RWPE1 (cell line): ENCODE measurements at regions not wholly inside any gene's neighbourhood (a gene's known extent, or its start where the extent isn't known, plus 50 kb on each side); places are given as distances from the start of the nearest gene placed in this dataset.
A peak's percentile ranks its signal among the peaks of the same experiment; 100 is the strongest.

Experiments
- CTCF ChIA-PET: fragments of 350-600 bp; sonication (Branson Sonifier 250); formaldehyde crosslinking; extraction: SDS; loops from one replicate; lab custom pipeline; 2021; lab: Yijun Ruan, JAX
- POLR2A ChIA-PET: fragments of 400-600 bp; formaldehyde crosslinking; extraction: SDS; loops from one replicate; lab custom pipeline; 2020; ENCODE audit warnings: antibody characterized with exemption; ENCODE audit not compliant: low non-redundant PET; lab: Yijun Ruan, JAX
- DNase-seq: peaks from one replicate; pipeline ENCODE4 v3.0.0; 2012; ENCODE audit warnings: low spot score
- H3K27ac ChIP-seq: fragments of 450-650 bp; 2 replicates; pipeline ENCODE4 v1.5.1; 2017
- TF ChIP-seq, protein P1 (sequence below): fragments of 450-650 bp; conservative IDR thresholded peaks from 2 replicates; pipeline ENCODE4 v1.5.1; 2017; ENCODE audit warnings: low read depth, mild to moderate bottlenecking

DNA sequence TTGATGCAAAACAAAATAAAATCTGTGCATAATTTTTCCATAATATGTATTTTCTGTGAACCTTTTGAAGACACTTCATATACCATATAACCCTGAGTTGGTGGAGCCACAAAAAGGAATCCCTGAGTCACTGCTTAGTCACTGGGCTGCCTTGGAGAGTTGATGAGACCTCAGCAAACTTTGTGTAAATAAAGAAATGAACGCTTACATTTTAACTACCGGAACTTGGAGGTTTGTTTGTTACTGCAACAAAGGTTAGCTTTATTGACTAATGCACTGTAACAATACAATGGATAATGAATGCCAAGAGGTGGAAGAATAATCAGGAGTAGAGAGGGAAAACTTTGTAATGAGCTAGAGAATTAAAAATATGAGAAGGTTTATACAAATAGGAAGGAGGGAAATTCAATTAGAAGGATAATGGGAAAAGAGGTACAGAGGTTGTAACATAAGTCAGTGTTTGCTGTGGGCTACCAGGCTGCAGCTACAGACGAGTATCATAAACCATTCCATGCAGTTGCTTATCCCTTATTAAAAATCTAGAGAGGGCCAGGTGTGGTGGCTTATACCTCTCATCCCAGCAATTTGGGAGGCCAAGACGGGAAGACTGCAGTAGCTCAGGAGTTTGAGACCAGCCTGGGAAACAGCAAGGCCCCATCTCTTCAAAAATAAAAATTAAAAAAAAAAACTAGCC lies 1042.1 kb downstream of the TYW1 start:
- ChIA-PET POLR2A (no interaction called here), CTCF (interaction anchor here (0.6 kb wide), 1 partner anchor 1112 kb away, joined by 5 read pairs; no protein-coding TSS in a partner anchor)
- TF ChIP-seq, protein P1, sequence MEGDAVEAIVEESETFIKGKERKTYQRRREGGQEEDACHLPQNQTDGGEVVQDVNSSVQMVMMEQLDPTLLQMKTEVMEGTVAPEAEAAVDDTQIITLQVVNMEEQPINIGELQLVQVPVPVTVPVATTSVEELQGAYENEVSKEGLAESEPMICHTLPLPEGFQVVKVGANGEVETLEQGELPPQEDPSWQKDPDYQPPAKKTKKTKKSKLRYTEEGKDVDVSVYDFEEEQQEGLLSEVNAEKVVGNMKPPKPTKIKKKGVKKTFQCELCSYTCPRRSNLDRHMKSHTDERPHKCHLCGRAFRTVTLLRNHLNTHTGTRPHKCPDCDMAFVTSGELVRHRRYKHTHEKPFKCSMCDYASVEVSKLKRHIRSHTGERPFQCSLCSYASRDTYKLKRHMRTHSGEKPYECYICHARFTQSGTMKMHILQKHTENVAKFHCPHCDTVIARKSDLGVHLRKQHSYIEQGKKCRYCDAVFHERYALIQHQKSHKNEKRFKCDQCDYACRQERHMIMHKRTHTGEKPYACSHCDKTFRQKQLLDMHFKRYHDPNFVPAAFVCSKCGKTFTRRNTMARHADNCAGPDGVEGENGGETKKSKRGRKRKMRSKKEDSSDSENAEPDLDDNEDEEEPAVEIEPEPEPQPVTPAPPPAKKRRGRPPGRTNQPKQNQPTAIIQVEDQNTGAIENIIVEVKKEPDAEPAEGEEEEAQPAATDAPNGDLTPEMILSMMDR: no peak
- H3K27ac ChIP-seq: no peak overlapping the region
- peak; percentile 18 for DNase-seq

DNA sequence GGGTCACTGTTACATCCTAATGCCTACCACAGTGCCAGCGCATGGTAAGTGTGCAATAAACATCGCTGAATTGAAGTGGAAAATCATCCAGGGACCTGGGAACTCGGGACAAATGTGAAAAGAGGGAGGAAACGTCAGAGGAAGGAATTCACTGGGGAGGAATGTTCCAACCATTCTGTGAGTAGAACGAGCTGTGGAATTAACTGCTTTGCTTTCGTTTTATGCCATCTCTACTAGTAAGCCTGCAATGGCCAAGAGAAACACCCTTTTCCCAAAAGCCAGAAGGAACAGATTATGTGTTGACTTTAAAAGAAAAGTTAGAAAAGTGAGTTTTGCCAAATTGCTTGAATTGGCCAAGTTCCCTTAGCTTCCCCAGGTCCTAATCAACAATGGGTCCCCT lies 1044.9 kb downstream of the TYW1 start:
- no peak overlapping the region for H3K27ac ChIP-seq
- TF ChIP-seq, protein P1: no peak
- POLR2A ChIA-PET: no interaction called here
- DNase-seq: no peak
- CTCF ChIA-PET: no interaction called here

DNA sequence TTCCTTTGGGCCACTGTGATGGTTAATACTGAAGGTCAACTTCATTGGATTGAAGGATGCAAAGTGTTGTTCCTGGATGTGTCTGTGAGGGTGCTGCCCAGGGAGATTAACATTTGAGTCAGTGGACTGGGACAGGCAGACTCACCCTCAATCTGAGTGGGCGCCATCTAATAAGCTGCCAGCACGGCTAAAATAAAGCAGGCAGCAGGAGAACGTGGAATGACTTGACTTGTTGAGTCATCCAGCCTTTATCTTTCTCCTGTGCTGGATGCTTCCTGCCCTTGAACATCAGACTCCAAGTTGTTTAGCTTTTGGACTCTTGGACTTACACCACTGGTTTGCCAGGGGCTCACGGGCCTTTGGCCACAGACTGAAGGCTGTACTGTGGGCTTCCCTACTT lies 1046.9 kb downstream of the TYW1 start:
- CTCF ChIA-PET: no interaction called here
- POLR2A ChIA-PET: no interaction called here
- no peak overlapping the region for H3K27ac ChIP-seq
- DNase-seq: no peak
- TF ChIP-seq, protein P1: no peak

DNA sequence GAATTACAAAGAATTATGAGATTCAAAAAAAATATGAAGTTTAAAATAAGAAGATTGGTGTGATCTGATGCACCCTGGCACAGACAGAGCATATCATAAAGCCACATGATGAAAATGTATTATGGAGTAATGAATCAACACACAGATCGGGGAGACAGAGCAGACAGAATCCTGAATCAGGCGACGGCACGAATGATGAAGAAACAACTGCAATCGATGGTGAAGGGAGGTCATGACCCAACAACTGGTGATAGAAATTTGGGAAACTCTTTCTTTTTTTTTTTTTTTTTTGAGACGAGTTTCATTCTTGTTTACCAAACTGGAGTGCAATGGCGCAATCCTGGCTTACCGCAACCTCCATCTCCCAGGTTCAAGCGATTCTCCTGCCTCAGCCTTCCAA lies 1054.0 kb downstream of the TYW1 start:
- no peak for DNase-seq
- TF ChIP-seq, protein P1: no peak
- no peak overlapping the region for H3K27ac ChIP-seq
- CTCF ChIA-PET: no interaction called here
- POLR2A ChIA-PET: no interaction called here

DNA sequence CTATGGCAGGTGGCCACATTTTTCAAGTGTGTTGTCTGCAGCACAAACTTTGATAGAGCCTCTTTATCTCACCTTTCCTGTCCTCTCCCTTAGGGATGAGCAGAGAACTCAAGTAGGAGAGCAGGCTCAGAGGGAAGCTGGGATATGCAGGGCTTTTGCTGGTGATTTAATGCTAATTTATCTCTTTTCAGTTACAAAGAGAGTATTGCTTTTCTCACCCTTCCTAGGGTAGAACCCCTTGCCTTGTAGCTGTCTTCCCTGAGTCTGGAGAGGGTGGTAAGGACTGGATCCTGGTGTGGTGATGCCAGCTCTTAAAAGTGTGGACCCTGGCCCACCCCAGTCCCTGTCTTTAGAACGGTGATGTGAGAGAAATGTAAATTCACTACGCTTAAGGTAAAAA lies 1061.4 kb downstream of the TYW1 start:
- CTCF ChIA-PET: no interaction called here
- DNase-seq: no peak
- H3K27ac ChIP-seq: no peak overlapping the region
- TF ChIP-seq, protein P1: no peak
- POLR2A ChIA-PET: interaction anchor here (0.6 to 0.7 kb wide), 2 partner anchors 48 to 214 kb away, joined by 3 to 7 read pairs; no protein-coding TSS in a partner anchor

DNA sequence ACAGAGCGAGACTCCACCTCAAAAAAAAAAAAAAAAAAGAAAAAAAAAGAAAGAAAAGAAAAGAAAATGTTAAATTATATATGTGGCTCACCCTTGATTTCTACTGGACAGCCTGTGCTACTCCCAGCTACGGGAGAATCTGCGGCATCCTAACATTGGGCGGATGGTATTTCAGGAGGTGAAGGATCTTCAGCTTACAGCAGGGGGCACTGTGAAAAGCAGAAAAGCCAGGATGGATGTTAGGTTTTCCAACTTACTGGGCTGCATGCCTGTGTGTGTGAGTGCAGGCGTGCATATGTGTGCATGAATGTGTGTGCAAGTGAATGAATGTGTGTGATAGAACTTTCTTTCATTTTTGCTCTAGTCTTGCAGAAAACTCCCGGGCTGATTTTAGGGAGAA lies 1066.5 kb downstream of the TYW1 start:
- DNase-seq: no peak
- TF ChIP-seq, protein P1: no peak
- H3K27ac ChIP-seq: no peak overlapping the region
- ChIA-PET CTCF (interaction anchor here (0.7 kb wide), 1 partner anchor 355 kb away, joined by 7 read pairs; no protein-coding TSS in a partner anchor), POLR2A (no interaction called here)
